GM20000 (cell line): ENCODE measurements at regions not wholly inside any gene's neighbourhood (a gene's known extent, or its start where the extent isn't known, plus 50 kb on each side); places are given as distances from the start of the nearest gene placed in this dataset.
A peak's percentile ranks its signal among the peaks of the same experiment; 100 is the strongest.

Source experiments
- DNase-seq: peaks from one replicate; pipeline ENCODE4 v3.0.0; 2012; ENCODE audit warnings: low spot score
- TF ChIP-seq, protein P1 (sequence below): IDR thresholded peaks from 2 replicates; pipeline ENCODE4 v1.5.1; 2012; ENCODE audit warnings: mild to moderate bottlenecking, control low read depth; ENCODE audit errors: extremely low read depth, missing control alignments

DNA sequence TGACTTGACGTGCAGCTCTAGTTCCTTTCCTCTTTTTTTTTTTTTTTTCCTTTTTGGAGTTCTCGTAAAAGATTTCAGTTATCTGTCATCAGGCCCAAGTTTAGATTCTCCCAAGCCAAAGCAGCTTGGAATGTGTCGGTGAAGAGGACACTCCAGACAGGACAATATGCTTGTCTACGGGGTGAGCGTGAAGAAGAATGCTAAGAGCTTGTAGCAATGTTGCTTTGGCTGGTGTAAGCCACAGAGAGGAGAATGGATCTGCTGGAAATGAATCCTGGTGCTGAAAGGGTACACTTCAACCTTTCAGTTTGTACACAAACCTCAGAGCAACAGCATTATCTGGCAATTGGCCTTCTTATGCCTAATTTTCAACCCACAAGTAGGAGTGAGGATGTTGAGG is 92.4 kb downstream of the ISL1 start:
- no peak for DNase-seq
- TF ChIP-seq, protein P1, sequence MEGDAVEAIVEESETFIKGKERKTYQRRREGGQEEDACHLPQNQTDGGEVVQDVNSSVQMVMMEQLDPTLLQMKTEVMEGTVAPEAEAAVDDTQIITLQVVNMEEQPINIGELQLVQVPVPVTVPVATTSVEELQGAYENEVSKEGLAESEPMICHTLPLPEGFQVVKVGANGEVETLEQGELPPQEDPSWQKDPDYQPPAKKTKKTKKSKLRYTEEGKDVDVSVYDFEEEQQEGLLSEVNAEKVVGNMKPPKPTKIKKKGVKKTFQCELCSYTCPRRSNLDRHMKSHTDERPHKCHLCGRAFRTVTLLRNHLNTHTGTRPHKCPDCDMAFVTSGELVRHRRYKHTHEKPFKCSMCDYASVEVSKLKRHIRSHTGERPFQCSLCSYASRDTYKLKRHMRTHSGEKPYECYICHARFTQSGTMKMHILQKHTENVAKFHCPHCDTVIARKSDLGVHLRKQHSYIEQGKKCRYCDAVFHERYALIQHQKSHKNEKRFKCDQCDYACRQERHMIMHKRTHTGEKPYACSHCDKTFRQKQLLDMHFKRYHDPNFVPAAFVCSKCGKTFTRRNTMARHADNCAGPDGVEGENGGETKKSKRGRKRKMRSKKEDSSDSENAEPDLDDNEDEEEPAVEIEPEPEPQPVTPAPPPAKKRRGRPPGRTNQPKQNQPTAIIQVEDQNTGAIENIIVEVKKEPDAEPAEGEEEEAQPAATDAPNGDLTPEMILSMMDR = no peak

DNA sequence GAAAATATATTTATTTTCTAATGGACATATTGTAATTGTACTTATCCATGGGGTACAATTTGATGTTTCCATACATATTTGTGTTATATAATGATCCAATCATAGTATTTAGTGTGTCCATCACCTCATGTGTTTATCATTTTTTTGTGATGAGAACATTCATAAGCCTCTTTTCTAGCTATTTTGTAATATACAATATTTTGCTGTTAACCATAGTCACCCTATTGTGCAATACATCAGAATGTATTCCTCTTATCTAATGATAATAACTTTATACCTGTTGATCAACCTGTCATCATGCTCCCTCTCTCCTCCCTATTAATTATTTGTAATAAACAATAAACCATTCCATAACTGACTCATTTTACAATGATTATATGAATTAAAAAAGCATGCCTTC is 93.2 kb downstream of the ISL1 start:
- no peak for DNase-seq
- TF ChIP-seq, protein P1 = no peak

DNA sequence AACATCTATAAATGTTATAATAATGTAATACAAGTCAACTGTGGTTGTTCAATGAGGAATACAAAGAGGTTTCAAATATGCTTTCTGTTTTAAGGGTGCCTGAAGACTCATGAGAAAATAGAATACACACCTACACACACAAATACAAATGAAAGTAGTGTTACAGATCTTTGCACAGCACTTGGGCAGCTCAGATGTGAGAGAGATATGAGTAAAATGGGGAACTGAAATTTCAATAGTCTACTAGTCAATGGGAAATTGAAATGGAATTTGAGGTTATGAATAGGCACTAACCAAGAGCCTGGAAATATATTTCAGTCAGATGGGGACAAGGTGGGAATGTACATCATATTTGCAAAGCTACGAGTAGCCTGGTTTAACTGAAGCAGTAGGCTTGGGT is 96.6 kb downstream of the ISL1 start:
- TF ChIP-seq, protein P1 = no peak
- peak; percentile 6 for DNase-seq

DNA sequence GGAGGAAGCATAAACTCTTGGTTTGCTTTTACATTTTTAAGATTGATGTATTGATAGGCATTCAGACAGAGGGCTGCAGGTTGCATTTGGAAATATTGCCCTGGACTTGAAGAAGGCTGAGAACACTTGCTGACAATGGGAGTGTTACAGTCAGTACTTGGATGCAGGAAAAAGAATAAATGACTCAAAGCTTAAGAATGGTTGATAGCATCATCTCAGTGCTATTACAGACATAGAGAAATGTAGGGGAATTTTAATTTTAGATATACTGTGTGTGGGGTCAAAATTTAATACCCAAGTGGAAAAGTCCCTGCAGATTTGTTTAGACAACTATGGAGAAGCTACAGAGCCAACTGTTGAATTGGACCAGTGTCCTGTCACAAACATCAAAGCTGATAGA is 101.1 kb downstream of the ISL1 start:
- TF ChIP-seq, protein P1 = no peak
- no peak for DNase-seq

DNA sequence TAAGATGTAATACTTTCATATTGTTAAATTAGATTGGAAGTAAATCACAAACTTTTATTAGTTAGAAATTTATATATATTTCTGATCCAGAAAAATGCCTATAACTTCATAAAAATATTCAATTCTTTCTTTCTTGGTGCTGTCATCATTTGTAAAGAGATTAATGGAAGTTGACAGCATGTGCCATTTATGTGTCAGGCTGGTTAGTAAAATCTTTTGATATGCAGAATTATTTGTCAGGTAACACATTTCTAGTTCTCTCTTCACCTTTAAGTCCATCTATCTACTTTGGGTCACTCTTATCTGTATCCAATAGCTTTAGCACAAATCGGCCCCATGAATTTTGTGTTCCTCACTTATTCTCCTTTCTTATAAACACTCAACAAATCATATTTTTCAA is 102.9 kb downstream of the ISL1 start:
- TF ChIP-seq, protein P1 = no peak

DNA sequence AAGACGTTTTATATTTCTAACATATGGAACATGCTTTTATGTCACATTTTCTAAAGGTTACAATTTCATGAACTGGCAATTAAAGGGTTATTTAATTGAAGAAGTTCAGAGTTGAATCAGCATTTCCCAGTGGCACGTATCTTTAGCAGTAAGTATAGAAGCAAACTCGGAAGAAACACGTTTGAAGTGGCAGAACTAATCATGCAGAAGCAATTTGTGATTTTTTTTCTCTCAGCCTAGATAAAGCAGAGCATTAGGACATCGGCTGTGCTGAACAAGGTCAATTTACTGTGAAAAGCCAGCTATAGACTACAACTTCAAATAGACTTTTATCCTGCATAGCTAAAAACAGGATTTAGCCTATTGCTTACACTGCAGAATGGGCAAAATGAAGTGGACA is 104.7 kb downstream of the ISL1 start:
- DNase-seq = no peak
- TF ChIP-seq, protein P1 = no peak

More for the DNA sequence above, 102.9 kb downstream of the ISL1 start:
- DNase-seq = no peak

DNA sequence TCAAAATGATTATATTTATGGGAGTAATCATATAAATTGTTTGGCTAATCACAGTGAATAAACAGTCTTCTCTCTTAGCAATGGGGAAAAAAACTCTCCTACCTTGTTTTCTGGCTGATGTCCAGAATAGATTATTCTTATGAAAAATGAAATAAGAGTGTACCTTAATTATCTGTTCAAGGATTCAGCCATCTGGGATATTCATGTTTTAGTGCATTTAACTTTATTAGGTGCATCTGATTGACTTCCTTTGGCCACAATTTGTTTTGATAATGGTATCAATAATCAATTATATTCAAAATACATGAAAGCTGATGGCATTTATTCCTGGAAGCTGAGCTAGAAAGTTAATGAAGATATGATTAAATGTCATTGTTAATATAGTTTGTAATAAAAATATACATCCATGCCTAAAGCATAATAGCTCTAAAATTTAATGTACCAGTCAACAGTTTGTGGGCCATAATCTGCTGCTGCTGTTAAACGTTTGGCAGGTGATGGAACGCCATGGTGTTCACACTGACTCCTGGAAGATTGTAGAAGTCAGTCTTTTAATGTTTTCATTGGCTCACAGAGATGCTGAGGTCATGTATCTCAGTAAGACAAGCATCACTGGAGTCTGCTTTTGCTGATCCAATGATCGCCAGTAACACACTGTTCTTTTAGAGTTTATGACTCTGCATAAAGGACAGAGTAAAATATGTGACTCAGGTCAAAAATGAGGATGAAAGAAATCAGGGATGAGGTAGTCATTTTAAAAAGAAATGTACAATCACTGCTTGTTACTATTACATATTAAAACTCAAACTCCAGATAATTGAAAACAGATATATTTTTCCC is 105.8 kb downstream of the ISL1 start:
- no peak for DNase-seq
- TF ChIP-seq, protein P1 = no peak
